CD8-positive, alpha-beta memory T cell (primary cell): ENCODE measurements at regions not wholly inside any gene's neighbourhood (a gene's known extent, or its start where the extent isn't known, plus 50 kb on each side); places are given as distances from the start of the nearest gene placed in this dataset.

ENCODE experiments used
- CTCF ChIA-PET: fragments of 350-600 bp; sonication (Branson Sonifier 250); formaldehyde crosslinking; loops from one replicate; lab custom pipeline; 2021; ENCODE audit warnings: antibody characterized with exemption; lab: Charles Lee
- POLR2A ChIA-PET: fragments of 350-600 bp; sonication (Branson Sonifier 250); formaldehyde crosslinking; loops from one replicate; lab custom pipeline; 2021; ENCODE audit warnings: antibody characterized with exemption; lab: Charles Lee
- DNase-seq, 5 donors: peaks; one replicate each; pipeline versions ENCODE4 v3.0.0 to v3.0.0-alpha.2; 2020 to 2022; ENCODE audit warnings: mixed read lengths in 1 of 5
- H3K27ac ChIP-seq: one replicate; pipeline ENCODE4 v1.7.0; 2013; ENCODE audit warnings: low read depth, mild to moderate bottlenecking, low read length, moderate library complexity
- H3K27me3 ChIP-seq: 2 replicates; pipeline ENCODE4 v1.7.0; 2013; ENCODE audit warnings: low read length, mild to moderate bottlenecking; ENCODE audit not compliant: insufficient read depth, poor library complexity, severe bottlenecking
- H3K36me3 ChIP-seq: 2 replicates; pipeline ENCODE4 v1.7.0; 2013; ENCODE audit warnings: mild to moderate bottlenecking, low read length, moderate library complexity; ENCODE audit not compliant: insufficient read depth
- H3K4me1 ChIP-seq: 2 replicates; pipeline ENCODE4 v1.7.0; 2013; ENCODE audit warnings: mild to moderate bottlenecking, low read length, moderate library complexity; ENCODE audit not compliant: insufficient read depth
- H3K4me3 ChIP-seq: 2 replicates; pipeline ENCODE4 v1.7.0; 2013; ENCODE audit warnings: mild to moderate bottlenecking, low read length
- H3K9me3 ChIP-seq: 2 replicates; pipeline ENCODE4 v1.7.0; 2013; ENCODE audit warnings: mild to moderate bottlenecking, low read length
- H3K27ac Mint-ChIP-seq, 8 donors: one replicate each; pipeline ENCODE4 v1.8.0; 2020 to 2021; ENCODE audit warnings: mixed read lengths in 8 of 8, mild to moderate bottlenecking in 6 of 8, inconsistent platforms in 3 of 8, moderate library complexity in 3 of 8
- H3K27me3 Mint-ChIP-seq, 2 donors: one replicate each; pipeline ENCODE4 v1.8.0; 2020 to 2021; ENCODE audit warnings: mixed read lengths in 2 of 2, mild to moderate bottlenecking in 1 of 2, moderate library complexity in 1 of 2
- H3K36me3 Mint-ChIP-seq, 3 donors: one replicate each; pipeline ENCODE4 v1.8.0; 2020 to 2021; ENCODE audit warnings: mixed read lengths in 3 of 3, inconsistent platforms in 1 of 3, mild to moderate bottlenecking in 1 of 3
- H3K4me1 Mint-ChIP-seq, 3 donors: one replicate each; pipeline ENCODE4 v1.8.0; 2020 to 2021; ENCODE audit warnings: mixed read lengths in 3 of 3, inconsistent platforms in 1 of 3, mild to moderate bottlenecking in 1 of 3
- H3K4me3 Mint-ChIP-seq, 7 donors: one replicate each; pipeline ENCODE4 v1.8.0; 2020 to 2021; ENCODE audit warnings: mixed read lengths in 7 of 7, mild to moderate bottlenecking in 6 of 7, moderate library complexity in 4 of 7, inconsistent platforms in 2 of 7
- H3K9me3 Mint-ChIP-seq, 5 donors: one replicate each; pipeline ENCODE4 v1.8.0; 2020 to 2022; ENCODE audit warnings: mixed read lengths in 5 of 5, mild to moderate bottlenecking in 3 of 5, moderate library complexity in 2 of 5, inconsistent platforms in 1 of 5

- peak overlapping the region in 1 of 8 donors; percentile 26 for H3K27ac Mint-ChIP-seq
- Histone ChIP-seq H3K36me3 (no peaks in the 10 kb centered on the region), H3K9me3 (no peaks in the 10 kb centered on the region), H3K4me1 (no peaks in the 10 kb centered on the region), H3K27ac (no peak overlapping the region), H3K4me3 (no peak overlapping the region), H3K27me3 (no peaks in the 10 kb centered on the region)
- H3K4me3 Mint-ChIP-seq = no peak overlapping the region
- no peaks in the 10 kb centered on the region for H3K4me1 Mint-ChIP-seq
- ChIA-PET CTCF (no interaction called here), POLR2A (no interaction called here)
- no peak for DNase-seq
- peaks cover 0 to 21% (median 4%) of the 10 kb centered on the region in 5 donors for H3K9me3 Mint-ChIP-seq
- H3K27me3 Mint-ChIP-seq = no peaks in the 10 kb centered on the region
- no peaks in the 10 kb centered on the region for H3K36me3 Mint-ChIP-seq
Measured at GRCh38 chr13:65854431-65854830, 1375.7 kb downstream of the PCDH9 start.

- Histone ChIP-seq H3K27me3 (no peaks in the 10 kb centered on the region), H3K36me3 (no peaks in the 10 kb centered on the region), H3K27ac (no peak overlapping the region), H3K4me1 (no peaks in the 10 kb centered on the region), H3K9me3 (no peaks in the 10 kb centered on the region), H3K4me3 (no peak overlapping the region)
- DNase-seq = no peak
- CTCF ChIA-PET = no interaction called here
- H3K27me3 Mint-ChIP-seq = no peaks in the 10 kb centered on the region
- H3K27ac Mint-ChIP-seq = no peak overlapping the region
- H3K36me3 Mint-ChIP-seq = peaks cover 0 to 2% (median 0%) of the 10 kb centered on the region in 3 donors
- H3K9me3 Mint-ChIP-seq = peaks cover 0 to 21% (median 8%) of the 10 kb centered on the region in 5 donors
- H3K4me3 Mint-ChIP-seq = no peak overlapping the region
- H3K4me1 Mint-ChIP-seq = no peaks in the 10 kb centered on the region
- POLR2A ChIA-PET = no interaction called here
Measured at GRCh38 chr13:65844266-65844841, 1385.8 kb downstream of the PCDH9 start.

- H3K4me1 ChIP-seq = no peaks in the 10 kb centered on the region
- no peaks in the 10 kb centered on the region for H3K9me3 ChIP-seq
- POLR2A ChIA-PET = no interaction called here
- Mint-ChIP-seq H3K4me1 (no peaks in the 10 kb centered on the region), H3K36me3 (peaks cover 0 to 2% (median 0%) of the 10 kb centered on the region in 3 donors), H3K27ac (no peak overlapping the region), H3K9me3 (peaks cover 0 to 23% (median 8%) of the 10 kb centered on the region in 5 donors), H3K27me3 (no peaks in the 10 kb centered on the region), H3K4me3 (no peak overlapping the region)
- H3K27ac ChIP-seq = no peak overlapping the region
- CTCF ChIA-PET = no interaction called here
- H3K27me3 ChIP-seq = no peaks in the 10 kb centered on the region
- no peaks in the 10 kb centered on the region for H3K36me3 ChIP-seq
- no peak overlapping the region for H3K4me3 ChIP-seq
- DNase-seq = no peak
Measured at GRCh38 chr13:65843314-65843731, 1386.8 kb downstream of the PCDH9 start.

- Mint-ChIP-seq H3K27ac (no peak overlapping the region), H3K36me3 (peaks cover 0 to 2% (median 0%) of the 10 kb centered on the region in 3 donors), H3K27me3 (no peaks in the 10 kb centered on the region), H3K4me1 (no peaks in the 10 kb centered on the region), H3K4me3 (no peak overlapping the region), H3K9me3 (peaks cover 0 to 38% (median 8%) of the 10 kb centered on the region in 5 donors)
- no peaks in the 10 kb centered on the region for H3K9me3 ChIP-seq
- H3K4me3 ChIP-seq = no peak overlapping the region
- ChIA-PET POLR2A (no interaction called here), CTCF (no interaction called here)
- no peaks in the 10 kb centered on the region for H3K4me1 ChIP-seq
- H3K27ac ChIP-seq = no peak overlapping the region
- H3K36me3 ChIP-seq = no peaks in the 10 kb centered on the region
- no peaks in the 10 kb centered on the region for H3K27me3 ChIP-seq
- no peak for DNase-seq
Measured at GRCh38 chr13:65841156-65841555, 1389.0 kb downstream of the PCDH9 start.

- no peaks in the 10 kb centered on the region for H3K4me1 ChIP-seq
- H3K27ac ChIP-seq = no peak overlapping the region
- Mint-ChIP-seq H3K4me1 (no peaks in the 10 kb centered on the region), H3K9me3 (peaks cover 0 to 51% (median 1%) of the 10 kb centered on the region in 5 donors), H3K27me3 (no peaks in the 10 kb centered on the region), H3K36me3 (no peaks in the 10 kb centered on the region), H3K27ac (peak overlapping the region in 1 of 8 donors; percentile 73), H3K4me3 (no peak overlapping the region)
- POLR2A ChIA-PET = no interaction called here
- no peaks in the 10 kb centered on the region for H3K27me3 ChIP-seq
- H3K4me3 ChIP-seq = no peak overlapping the region
- no peak for DNase-seq
- CTCF ChIA-PET = no interaction called here
- H3K9me3 ChIP-seq = no peaks in the 10 kb centered on the region
- no peaks in the 10 kb centered on the region for H3K36me3 ChIP-seq
Measured at GRCh38 chr13:65836066-65836465, 1394.1 kb downstream of the PCDH9 start.

GRCh38 chr13:65834897-65835296 lies 1395.2 kb downstream of the PCDH9 start:
- Mint-ChIP-seq H3K27ac (no peak overlapping the region), H3K36me3 (no peaks in the 10 kb centered on the region), H3K27me3 (no peaks in the 10 kb centered on the region), H3K4me1 (no peaks in the 10 kb centered on the region), H3K9me3 (peaks cover 0 to 48% (median 1%) of the 10 kb centered on the region in 5 donors), H3K4me3 (no peak overlapping the region)
- no peaks in the 10 kb centered on the region for H3K36me3 ChIP-seq
- no peak for DNase-seq
- H3K27ac ChIP-seq = no peak overlapping the region
- H3K9me3 ChIP-seq = no peaks in the 10 kb centered on the region
- POLR2A ChIA-PET = no interaction called here
- CTCF ChIA-PET = no interaction called here
- H3K27me3 ChIP-seq = no peaks in the 10 kb centered on the region
- H3K4me1 ChIP-seq = no peaks in the 10 kb centered on the region
- no peak overlapping the region for H3K4me3 ChIP-seq

- Mint-ChIP-seq H3K36me3 (no peaks in the 10 kb centered on the region), H3K27me3 (no peaks in the 10 kb centered on the region), H3K4me3 (no peak overlapping the region), H3K4me1 (no peaks in the 10 kb centered on the region), H3K27ac (no peak overlapping the region), H3K9me3 (peaks cover 0 to 21% (median 4%) of the 10 kb centered on the region in 5 donors)
- no peak overlapping the region for H3K27ac ChIP-seq
- H3K9me3 ChIP-seq = no peaks in the 10 kb centered on the region
- no peak for DNase-seq
- POLR2A ChIA-PET = no interaction called here
- H3K27me3 ChIP-seq = no peaks in the 10 kb centered on the region
- CTCF ChIA-PET = no interaction called here
- H3K4me1 ChIP-seq = no peaks in the 10 kb centered on the region
- no peaks in the 10 kb centered on the region for H3K36me3 ChIP-seq
- no peak overlapping the region for H3K4me3 ChIP-seq
Measured at GRCh38 chr13:65830411-65831205, 1399.5 kb downstream of the PCDH9 start.

GRCh38 chr13:65829241-65830008 lies 1400.7 kb downstream of the PCDH9 start:
- Mint-ChIP-seq H3K4me1 (no peaks in the 10 kb centered on the region), H3K27ac (no peak overlapping the region), H3K9me3 (peaks cover 0 to 15% (median 4%) of the 10 kb centered on the region in 5 donors), H3K4me3 (no peak overlapping the region), H3K27me3 (no peaks in the 10 kb centered on the region), H3K36me3 (no peaks in the 10 kb centered on the region)
- Histone ChIP-seq H3K4me1 (no peaks in the 10 kb centered on the region), H3K27ac (no peak overlapping the region), H3K4me3 (no peak overlapping the region), H3K9me3 (no peaks in the 10 kb centered on the region), H3K36me3 (no peaks in the 10 kb centered on the region), H3K27me3 (no peaks in the 10 kb centered on the region)
- ChIA-PET CTCF (no interaction called here), POLR2A (no interaction called here)
- no peak for DNase-seq
